Spleen (tissue), 7 donors: ENCODE measurements at regions not wholly inside any gene's neighbourhood (a gene's known extent, or its start where the extent isn't known, plus 50 kb on each side); places are given as distances from the start of the nearest gene placed in this dataset.

Source experiments
- POLR2AphosphoS5 ChIP-seq, 3 donors: sonication (generic); formaldehyde crosslinking; IDR thresholded peaks; one replicate each; pipeline ENCODE4 v1.5.1; 2017; ENCODE audit warnings: antibody characterized with exemption in 3 of 3
- TF ChIP-seq, protein P1 (sequence below), 11 experiments: fragments of 200-600 bp in 7 of 11; fragments of 450-650 bp in 4 of 11; sonication (generic) in 4 of 11; IDR thresholded peaks in 8 of 11; conservative IDR thresholded peaks in 3 of 11; 1 replicate in 7 of 11; 2 replicates in 4 of 11; pipeline versions ENCODE4 v1.4.0 to v1.8.0; 2016 to 2021; ENCODE audit warnings: antibody characterized with exemption in 11 of 11, inconsistent platforms in 4 of 11, mild to moderate bottlenecking in 1 of 11
- donor health status: DM: no; HTN: no; CAD: no; lungs with moderate emphysema.
- donor health status: DM: no; HTN: no; CAD: no.
- donor health status: DM: no; HTN: no; CAD: no.

DNA sequence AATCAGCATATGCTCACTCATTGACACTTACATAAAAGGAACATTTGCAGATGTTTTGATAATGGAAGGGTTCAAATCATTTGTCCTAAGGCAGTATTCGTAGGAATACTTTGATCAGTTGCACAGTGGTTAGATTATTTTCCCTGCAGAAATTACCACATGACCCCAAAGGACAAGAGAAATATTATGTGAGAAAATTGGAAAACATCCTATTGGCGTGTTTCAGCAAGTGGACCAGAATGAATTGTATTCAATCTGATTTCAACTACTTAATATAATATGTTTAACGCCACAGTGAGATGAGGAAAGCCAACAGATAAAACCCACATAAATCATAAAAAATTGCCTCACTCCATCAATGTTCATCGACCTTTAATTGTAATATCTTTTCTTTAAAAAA is 195.0 kb upstream of the MDFIC2 start:
- TF ChIP-seq, protein P1, sequence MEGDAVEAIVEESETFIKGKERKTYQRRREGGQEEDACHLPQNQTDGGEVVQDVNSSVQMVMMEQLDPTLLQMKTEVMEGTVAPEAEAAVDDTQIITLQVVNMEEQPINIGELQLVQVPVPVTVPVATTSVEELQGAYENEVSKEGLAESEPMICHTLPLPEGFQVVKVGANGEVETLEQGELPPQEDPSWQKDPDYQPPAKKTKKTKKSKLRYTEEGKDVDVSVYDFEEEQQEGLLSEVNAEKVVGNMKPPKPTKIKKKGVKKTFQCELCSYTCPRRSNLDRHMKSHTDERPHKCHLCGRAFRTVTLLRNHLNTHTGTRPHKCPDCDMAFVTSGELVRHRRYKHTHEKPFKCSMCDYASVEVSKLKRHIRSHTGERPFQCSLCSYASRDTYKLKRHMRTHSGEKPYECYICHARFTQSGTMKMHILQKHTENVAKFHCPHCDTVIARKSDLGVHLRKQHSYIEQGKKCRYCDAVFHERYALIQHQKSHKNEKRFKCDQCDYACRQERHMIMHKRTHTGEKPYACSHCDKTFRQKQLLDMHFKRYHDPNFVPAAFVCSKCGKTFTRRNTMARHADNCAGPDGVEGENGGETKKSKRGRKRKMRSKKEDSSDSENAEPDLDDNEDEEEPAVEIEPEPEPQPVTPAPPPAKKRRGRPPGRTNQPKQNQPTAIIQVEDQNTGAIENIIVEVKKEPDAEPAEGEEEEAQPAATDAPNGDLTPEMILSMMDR (IDR thresholded peaks at IDR 0.05 in 8 of 11, conservative IDR thresholded peaks at IDR 0.05 in 3 of 11): no peak
- no peak for TF ChIP-seq POLR2AphosphoS5 (IDR thresholded peaks at IDR 0.05)
